Esophagus squamous epithelium (tissue), 5 donors: ENCODE measurements at regions not wholly inside any gene's neighbourhood (a gene's known extent, or its start where the extent isn't known, plus 50 kb on each side); places are given as distances from the start of the nearest gene placed in this dataset.

ENCODE experiments used
- DNase-seq: peaks from one replicate; lab custom pipeline; 2025; lab: John Stamatoyannopoulos, UW
- H3K27ac ChIP-seq, 4 donors: fragments of 200-600 bp; sonication (generic); one replicate each; pipeline ENCODE4 v1.5.1; 2016 to 2019; ENCODE audit warnings: mild to moderate bottlenecking in 1 of 4
- H3K27me3 ChIP-seq, 4 donors: fragments of 200-600 bp; sonication (generic); 1 replicate in 3 of 4; 2 replicates in 1 of 4; pipeline versions ENCODE4 v1.5.1 to v1.6.0; 2017 to 2021; ENCODE audit warnings: antibody characterized with exemption in 1 of 4
- H3K36me3 ChIP-seq, 3 donors: fragments of 200-600 bp; sonication (generic); one replicate each; pipeline ENCODE4 v1.5.1; 2016 to 2019
- H3K4me1 ChIP-seq, 3 donors: fragments of 200-600 bp; sonication (generic); one replicate each; pipeline ENCODE4 v1.5.1; 2017 to 2019
- H3K4me3 ChIP-seq, 4 donors: fragments of 200-600 bp; sonication (generic); 1 replicate in 3 of 4; 2 replicates in 1 of 4; pipeline ENCODE4 v1.5.1; 2016 to 2019; ENCODE audit warnings: mild to moderate bottlenecking in 2 of 4, moderate library complexity in 1 of 4
- H3K9me3 ChIP-seq, 3 donors: fragments of 200-600 bp; sonication (generic); one replicate each; pipeline ENCODE4 v1.5.1; 2016 to 2019
- POLR2A ChIP-seq, 4 donors: fragments of 450-650 bp; IDR thresholded peaks; one replicate each; pipeline ENCODE4 v1.6.1; 2017; ENCODE audit warnings: antibody characterized with exemption in 4 of 4, mild to moderate bottlenecking in 4 of 4, moderate library complexity in 3 of 4
- WGBS, 2 donors: methylation state at CpG; one replicate each; pipeline ENCODE4 v1.1.5; 2018; 5-methylcytosine and 5-hydroxymethylcytosine counted together
- intact Hi-C: fragments of 100-400 bp; cut with DNase I; formaldehyde crosslinking; loops from one replicate; pipeline ENCODE4 v1.15.0; 2022
- TF ChIP-seq, protein P1 (sequence below), 6 experiments: fragments of 450-650 bp in 4 of 6; fragments of 200-600 bp in 2 of 6; sonication (generic) in 2 of 6; IDR thresholded peaks; one replicate each; pipeline ENCODE4 v1.5.1; 2016 to 2019; ENCODE audit warnings: antibody characterized with exemption in 6 of 6, mild to moderate bottlenecking in 4 of 6, moderate library complexity in 4 of 6
- donor health status: DM: yes; HTN: yes; CAD: no.

DNA sequence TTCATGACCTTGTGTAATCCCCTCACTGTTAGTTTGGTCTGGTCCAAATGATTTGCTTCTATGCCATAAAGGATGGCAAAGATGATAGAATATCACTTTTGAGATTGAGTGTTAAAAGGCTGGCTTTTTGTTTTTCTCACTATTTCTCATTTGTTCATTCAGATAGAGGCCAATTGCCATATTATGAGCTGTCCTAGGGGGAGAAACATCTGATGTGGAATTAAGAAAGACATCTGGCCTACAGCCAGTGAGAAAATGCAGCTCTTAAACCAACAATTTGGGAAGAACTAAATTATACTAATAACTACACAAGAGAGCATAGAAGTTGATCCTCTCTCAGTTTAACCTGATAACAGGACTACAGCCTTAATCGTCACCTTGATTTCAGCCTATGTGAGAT, 1668.6 kb downstream of the GRIK2 start:
- 75 to 91% methylated on average over 1 of the region's 1 CpG for WGBS, 2 donors
- H3K9me3 ChIP-seq: peaks cover 0 to 4% (median 0%) of the 10 kb centered on the region in 3 donors
- no peaks in the 10 kb centered on the region for H3K36me3 ChIP-seq
- H3K27ac ChIP-seq: no peak overlapping the region
- no peak overlapping the region for H3K4me3 ChIP-seq
- intact Hi-C loops: no loop called here
- no peak for DNase-seq
- TF ChIP-seq POLR2A (IDR thresholded peaks at IDR 0.05): no peak
- TF ChIP-seq, protein P1, sequence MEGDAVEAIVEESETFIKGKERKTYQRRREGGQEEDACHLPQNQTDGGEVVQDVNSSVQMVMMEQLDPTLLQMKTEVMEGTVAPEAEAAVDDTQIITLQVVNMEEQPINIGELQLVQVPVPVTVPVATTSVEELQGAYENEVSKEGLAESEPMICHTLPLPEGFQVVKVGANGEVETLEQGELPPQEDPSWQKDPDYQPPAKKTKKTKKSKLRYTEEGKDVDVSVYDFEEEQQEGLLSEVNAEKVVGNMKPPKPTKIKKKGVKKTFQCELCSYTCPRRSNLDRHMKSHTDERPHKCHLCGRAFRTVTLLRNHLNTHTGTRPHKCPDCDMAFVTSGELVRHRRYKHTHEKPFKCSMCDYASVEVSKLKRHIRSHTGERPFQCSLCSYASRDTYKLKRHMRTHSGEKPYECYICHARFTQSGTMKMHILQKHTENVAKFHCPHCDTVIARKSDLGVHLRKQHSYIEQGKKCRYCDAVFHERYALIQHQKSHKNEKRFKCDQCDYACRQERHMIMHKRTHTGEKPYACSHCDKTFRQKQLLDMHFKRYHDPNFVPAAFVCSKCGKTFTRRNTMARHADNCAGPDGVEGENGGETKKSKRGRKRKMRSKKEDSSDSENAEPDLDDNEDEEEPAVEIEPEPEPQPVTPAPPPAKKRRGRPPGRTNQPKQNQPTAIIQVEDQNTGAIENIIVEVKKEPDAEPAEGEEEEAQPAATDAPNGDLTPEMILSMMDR (IDR thresholded peaks at IDR 0.05): no peak
- H3K4me1 ChIP-seq: no peaks in the 10 kb centered on the region
- H3K27me3 ChIP-seq: no peaks in the 10 kb centered on the region

DNA sequence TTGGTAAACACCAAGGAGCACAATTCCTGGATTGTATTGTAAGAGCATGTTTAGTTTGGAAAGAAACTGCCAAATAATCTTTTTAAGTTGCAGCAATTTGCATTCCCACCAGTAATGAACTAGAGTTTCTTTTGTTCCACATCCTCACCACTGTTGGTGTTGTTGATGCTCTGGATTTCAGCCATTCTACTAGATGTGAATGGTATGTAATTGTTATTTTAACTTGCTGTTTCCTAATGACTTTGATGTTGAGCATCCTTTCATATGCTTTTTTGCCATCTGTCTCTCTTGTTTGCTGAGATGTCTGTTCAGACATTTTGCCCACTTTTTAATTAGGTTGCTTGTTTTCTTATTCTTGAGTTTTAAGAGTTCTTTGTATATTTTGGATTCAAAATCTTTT, 1654.1 kb downstream of the GRIK2 start:
- H3K4me3 ChIP-seq: no peak overlapping the region

DNA sequence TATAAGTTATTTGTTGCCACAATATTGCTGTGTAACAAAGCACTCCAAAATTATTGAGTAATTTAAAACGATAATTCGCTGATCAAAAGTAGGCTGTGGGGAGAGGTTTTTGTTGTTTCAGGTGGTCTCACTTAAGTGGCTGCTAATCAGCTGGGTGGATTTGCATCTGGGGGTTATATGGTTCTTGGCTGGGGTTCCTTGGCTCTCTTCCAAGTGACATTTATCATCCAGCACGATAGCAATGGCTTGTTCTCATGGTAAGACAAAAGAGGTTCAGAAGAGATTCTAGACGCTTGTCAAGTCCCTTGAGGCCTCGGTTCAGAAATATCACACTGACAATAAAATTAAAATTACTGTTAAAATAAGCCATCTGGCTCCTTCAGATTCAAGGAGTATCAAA, 1648.8 kb downstream of the GRIK2 start:
- no peaks in the 10 kb centered on the region for H3K4me1 ChIP-seq
- no peaks in the 10 kb centered on the region for H3K27me3 ChIP-seq
- H3K36me3 ChIP-seq: no peaks in the 10 kb centered on the region
- intact Hi-C loops: no loop called here
- 56 to 60% methylated on average over 5 of the region's 5 CpGs for WGBS, 2 donors
- H3K4me3 ChIP-seq: no peak overlapping the region
- H3K9me3 ChIP-seq: no peaks in the 10 kb centered on the region
- H3K27ac ChIP-seq: no peak overlapping the region
- DNase-seq: no peak
- TF ChIP-seq, protein P1 (IDR thresholded peaks at IDR 0.05): no peak
- no peak for TF ChIP-seq POLR2A (IDR thresholded peaks at IDR 0.05)

More for the DNA sequence above, 1654.1 kb downstream of the GRIK2 start:
- TF ChIP-seq, protein P1 (IDR thresholded peaks at IDR 0.05): no peak
- no peak for TF ChIP-seq POLR2A (IDR thresholded peaks at IDR 0.05)
- no peaks in the 10 kb centered on the region for H3K4me1 ChIP-seq
- no peaks in the 10 kb centered on the region for H3K27me3 ChIP-seq
- H3K9me3 ChIP-seq: no peaks in the 10 kb centered on the region
- H3K36me3 ChIP-seq: no peaks in the 10 kb centered on the region
- intact Hi-C loops: no loop called here
- DNase-seq: no peak
- H3K27ac ChIP-seq: no peak overlapping the region

DNA sequence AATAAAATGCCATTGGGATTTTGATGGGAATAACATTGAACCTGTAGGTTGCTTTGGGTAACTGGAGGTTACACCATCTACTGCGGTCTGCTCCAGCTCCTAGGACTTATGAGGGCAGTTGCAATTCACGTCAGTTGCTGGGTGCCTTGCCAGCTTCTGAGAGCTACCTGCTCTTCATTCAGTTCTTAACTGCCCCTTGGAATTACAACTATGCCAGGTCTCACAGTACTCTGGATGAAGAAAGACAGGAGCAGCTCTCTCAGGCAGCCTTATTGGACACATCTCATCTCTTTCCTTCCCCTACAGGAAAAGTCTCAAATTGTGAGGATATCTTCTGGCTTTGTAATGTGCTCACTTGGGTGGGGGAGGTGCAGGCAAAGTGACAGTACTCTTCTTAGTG, 1643.3 kb downstream of the GRIK2 start:
- H3K4me3 ChIP-seq: no peak overlapping the region
- intact Hi-C loops: no loop called here
- TF ChIP-seq, protein P1 (IDR thresholded peaks at IDR 0.05): no peak
- TF ChIP-seq POLR2A (IDR thresholded peaks at IDR 0.05): no peak
- no peak for DNase-seq
- H3K4me1 ChIP-seq: no peaks in the 10 kb centered on the region
- H3K27ac ChIP-seq: no peak overlapping the region
- WGBS, 2 donors: 67 to 70% methylated on average over 1 to 2 of the region's 2 CpGs
- no peaks in the 10 kb centered on the region for H3K27me3 ChIP-seq
- no peaks in the 10 kb centered on the region for H3K36me3 ChIP-seq
- no peaks in the 10 kb centered on the region for H3K9me3 ChIP-seq

DNA sequence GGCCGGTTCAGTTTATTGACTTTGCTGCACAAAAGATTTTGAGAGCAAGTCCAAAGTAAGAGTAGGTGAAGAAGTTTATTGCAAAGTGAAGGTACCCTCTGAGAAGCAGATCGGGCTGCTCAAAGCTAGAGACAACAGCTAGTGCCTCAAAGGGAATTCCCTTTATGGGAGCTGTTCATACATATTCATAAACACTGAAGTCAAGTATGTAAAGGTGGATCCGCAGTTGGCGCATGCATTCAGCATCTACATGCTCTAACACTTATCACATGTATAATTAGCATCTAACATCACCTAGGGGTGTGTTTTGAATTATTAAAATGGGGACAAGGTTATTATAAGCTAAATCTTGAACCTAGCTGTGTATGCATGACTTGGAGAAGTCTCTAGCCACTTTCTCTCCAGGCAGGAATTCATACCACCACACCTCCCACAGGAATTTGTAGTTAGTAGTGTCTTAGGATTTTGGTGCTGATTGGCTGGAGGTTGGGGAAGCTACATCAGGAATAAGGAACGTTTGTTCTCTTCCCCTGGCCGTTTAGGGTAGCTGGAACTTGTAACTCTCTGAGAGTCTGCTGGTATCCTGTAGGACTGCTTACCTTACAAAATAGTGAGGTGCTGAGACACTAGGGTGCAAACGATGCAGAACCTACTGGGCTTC, 1633.9 kb downstream of the GRIK2 start:
- TF ChIP-seq, protein P1 (IDR thresholded peaks at IDR 0.05): no peak
- TF ChIP-seq POLR2A (IDR thresholded peaks at IDR 0.05): no peak
- H3K36me3 ChIP-seq: no peaks in the 10 kb centered on the region
- no peak overlapping the region for H3K27ac ChIP-seq
- H3K9me3 ChIP-seq: no peaks in the 10 kb centered on the region
- intact Hi-C loops: no loop called here
- DNase-seq: no peak
- no peaks in the 10 kb centered on the region for H3K27me3 ChIP-seq
- H3K4me3 ChIP-seq: no peak overlapping the region
- H3K4me1 ChIP-seq: no peaks in the 10 kb centered on the region
- 59 to 62% methylated on average over 7 of the region's 7 CpGs for WGBS, 2 donors
